GM06990 (cell line): ENCODE measurements at regions not wholly inside any gene's neighbourhood (a gene's known extent, or its start where the extent isn't known, plus 50 kb on each side); places are given as distances from the start of the nearest gene placed in this dataset.

ENCODE experiments used
- DNase-seq: peaks from one replicate; pipeline ENCODE4 v3.0.0-alpha.2; 2011; ENCODE audit not compliant: insufficient read length; ENCODE audit errors: extremely low read depth
- H3K27me3 ChIP-seq: replicated peaks from 2 replicates; pipeline ENCODE4 v1.6.0; 2011; ENCODE audit warnings: low read length; ENCODE audit not compliant: control insufficient read depth, insufficient read depth
- H3K36me3 ChIP-seq: 2 replicates; pipeline ENCODE4 v1.5.1; 2011; ENCODE audit warnings: low read length; ENCODE audit not compliant: control insufficient read depth, insufficient read depth
- H3K4me3 ChIP-seq: replicated peaks from 2 replicates; pipeline ENCODE4 v1.5.1; 2011; ENCODE audit warnings: low read depth, mild to moderate bottlenecking, control low read depth, low read length
- TF ChIP-seq, protein P1 (sequence below): IDR thresholded peaks from 2 replicates; pipeline ENCODE4 v1.5.1; 2011; ENCODE audit warnings: low read length, control low read depth, mild to moderate bottlenecking, inconsistent platforms; ENCODE audit not compliant: insufficient read depth, poor library complexity, severe bottlenecking

DNA sequence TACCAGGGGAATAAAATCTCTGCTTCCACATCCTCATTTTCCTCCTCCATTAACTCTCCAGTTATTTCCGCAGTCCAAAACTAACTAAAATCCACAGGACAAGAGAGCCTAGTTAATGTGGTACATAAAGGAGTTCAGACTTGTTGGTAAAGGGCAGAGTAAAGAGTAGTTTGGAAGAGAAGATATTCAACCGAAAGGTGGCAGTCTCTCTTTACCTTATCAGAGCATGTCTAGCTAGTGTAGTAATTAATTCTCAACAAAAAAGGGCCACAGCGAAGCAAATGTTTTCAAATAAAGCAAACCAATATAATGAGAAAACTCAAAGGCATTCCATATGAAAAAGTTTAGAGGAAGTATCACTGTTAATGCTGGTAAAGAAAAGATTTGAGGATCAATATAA is 286.5 kb downstream of the GLUD2 start:
- TF ChIP-seq, protein P1, sequence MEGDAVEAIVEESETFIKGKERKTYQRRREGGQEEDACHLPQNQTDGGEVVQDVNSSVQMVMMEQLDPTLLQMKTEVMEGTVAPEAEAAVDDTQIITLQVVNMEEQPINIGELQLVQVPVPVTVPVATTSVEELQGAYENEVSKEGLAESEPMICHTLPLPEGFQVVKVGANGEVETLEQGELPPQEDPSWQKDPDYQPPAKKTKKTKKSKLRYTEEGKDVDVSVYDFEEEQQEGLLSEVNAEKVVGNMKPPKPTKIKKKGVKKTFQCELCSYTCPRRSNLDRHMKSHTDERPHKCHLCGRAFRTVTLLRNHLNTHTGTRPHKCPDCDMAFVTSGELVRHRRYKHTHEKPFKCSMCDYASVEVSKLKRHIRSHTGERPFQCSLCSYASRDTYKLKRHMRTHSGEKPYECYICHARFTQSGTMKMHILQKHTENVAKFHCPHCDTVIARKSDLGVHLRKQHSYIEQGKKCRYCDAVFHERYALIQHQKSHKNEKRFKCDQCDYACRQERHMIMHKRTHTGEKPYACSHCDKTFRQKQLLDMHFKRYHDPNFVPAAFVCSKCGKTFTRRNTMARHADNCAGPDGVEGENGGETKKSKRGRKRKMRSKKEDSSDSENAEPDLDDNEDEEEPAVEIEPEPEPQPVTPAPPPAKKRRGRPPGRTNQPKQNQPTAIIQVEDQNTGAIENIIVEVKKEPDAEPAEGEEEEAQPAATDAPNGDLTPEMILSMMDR = no peak
- H3K4me3 ChIP-seq = no peak overlapping the region
- H3K36me3 ChIP-seq = no peaks in the 10 kb centered on the region
- no peaks in the 10 kb centered on the region for H3K27me3 ChIP-seq
- DNase-seq = no peak

DNA sequence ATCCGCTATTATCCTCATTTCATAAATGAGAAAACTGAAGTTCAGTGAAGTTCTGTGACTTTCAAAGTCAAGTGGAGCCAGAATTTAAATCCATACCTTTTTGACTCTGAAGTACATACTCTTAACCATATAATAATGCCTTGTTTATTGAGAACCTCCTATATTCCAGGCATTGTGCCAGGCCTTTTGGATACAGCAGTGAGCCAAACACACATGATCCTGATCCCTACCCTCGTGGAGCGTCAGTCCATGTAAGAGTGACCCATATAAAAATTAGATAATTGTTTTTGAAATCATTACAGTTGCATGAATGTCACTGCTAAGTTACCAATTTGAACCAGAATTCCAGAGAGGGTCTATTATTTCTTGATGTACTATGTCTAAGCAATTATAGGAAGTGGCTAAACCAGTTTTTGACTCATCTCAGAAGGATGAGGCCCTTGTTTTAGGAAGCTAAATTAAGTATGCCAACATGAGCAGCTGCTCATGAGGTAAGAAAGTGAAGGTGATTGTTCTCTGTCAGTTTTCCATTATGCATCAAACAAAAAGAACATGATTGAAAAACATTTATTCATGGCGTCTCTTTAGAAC is 289.5 kb downstream of the GLUD2 start:
- no peaks in the 10 kb centered on the region for H3K36me3 ChIP-seq
- DNase-seq = no peak
- H3K4me3 ChIP-seq = no peak overlapping the region
- TF ChIP-seq, protein P1 = no peak
- no peaks in the 10 kb centered on the region; the same call in 1 of the 2 replicates for H3K27me3 ChIP-seq

DNA sequence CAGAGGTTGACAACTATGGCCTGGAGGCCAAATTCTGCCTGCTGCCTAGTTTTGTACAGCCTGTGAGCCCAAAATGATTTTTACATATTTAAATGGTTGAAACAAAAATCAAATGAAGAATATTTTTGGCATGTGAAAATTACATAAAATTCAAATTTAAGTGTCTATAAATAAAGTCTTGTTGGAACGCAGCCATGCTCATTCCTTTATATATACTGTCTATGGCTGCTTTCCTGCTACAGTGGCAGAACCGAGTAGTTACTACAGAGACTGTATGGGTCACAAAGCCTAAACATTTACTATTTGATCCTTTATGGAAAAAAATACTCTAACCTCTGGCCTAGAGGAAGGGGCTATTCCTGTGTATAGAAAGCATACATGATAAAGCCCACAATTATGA is 290.4 kb downstream of the GLUD2 start:
- no peaks in the 10 kb centered on the region for H3K36me3 ChIP-seq
- H3K4me3 ChIP-seq = no peak overlapping the region
- TF ChIP-seq, protein P1 = no peak
- no peak for DNase-seq
- no peaks in the 10 kb centered on the region; the same call in 1 of the 2 replicates for H3K27me3 ChIP-seq

DNA sequence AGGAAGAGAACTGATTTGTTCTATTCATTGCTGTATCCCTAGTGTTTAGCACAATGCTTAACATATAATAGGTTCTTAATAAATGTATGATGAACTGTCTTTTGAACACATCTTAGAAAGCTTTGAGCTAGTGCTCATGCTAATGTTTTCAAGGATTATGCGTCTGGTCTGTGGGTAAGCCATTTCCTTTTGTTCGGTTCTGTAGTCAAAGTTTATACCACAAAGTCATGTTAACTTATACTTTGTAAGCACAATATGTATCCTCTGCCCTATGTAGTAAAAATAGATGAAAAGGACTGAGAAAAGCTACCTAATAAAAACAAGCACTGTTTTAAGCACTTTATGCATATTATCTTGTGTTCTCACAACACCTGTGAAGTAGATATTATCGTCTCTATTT is 301.9 kb downstream of the GLUD2 start:
- Histone ChIP-seq H3K27me3 (no peaks in the 10 kb centered on the region), H3K36me3 (no peaks in the 10 kb centered on the region), H3K4me3 (no peak overlapping the region)
- TF ChIP-seq, protein P1 = no peak
- DNase-seq = no peak

DNA sequence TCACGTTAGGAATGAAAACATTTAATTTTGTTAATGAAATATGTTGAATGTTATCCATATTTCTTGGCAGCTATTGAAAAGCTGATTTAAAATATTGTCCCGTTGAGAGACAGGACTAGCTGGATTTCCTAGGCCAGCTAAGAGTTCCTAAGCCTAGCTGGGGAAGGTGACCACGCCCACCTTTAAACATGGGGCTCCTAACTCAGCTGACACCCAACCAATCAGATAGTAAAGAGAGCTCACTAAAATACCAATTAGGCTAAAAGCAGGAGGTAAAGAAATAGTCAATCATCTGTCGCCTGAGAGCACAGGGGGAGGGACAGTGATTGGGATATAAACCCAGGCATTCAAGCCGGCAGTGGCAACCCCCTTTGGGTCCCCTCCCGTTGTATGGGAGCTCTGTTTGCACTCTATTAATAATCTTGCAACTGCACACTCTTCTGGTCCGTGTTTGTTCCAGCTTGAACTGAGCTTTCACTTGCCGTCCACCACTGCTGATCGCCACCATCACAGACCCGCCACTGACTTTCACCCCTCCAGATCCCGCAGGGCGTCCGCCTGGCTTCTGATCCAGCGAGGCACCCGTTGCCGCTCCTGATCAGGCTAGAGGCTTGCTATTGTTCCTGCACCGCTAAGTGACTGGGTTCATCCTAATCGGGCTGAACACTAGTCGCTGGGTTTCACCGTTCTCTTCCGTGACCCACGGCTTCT is 308.9 kb downstream of the GLUD2 start:
- DNase-seq = no peak

More for the DNA sequence above, 308.9 kb downstream of the GLUD2 start:
- H3K36me3 ChIP-seq = no peaks in the 10 kb centered on the region
- H3K27me3 ChIP-seq = no peaks in the 10 kb centered on the region
- no peak overlapping the region for H3K4me3 ChIP-seq
- TF ChIP-seq, protein P1 = no peak
